OCI-LY1 (cell line): ENCODE measurements at regions not wholly inside any gene's neighbourhood (a gene's known extent, or its start where the extent isn't known, plus 50 kb on each side); places are given as distances from the start of the nearest gene placed in this dataset.

Source experiments
- H2AFZ ChIP-seq: fragments of 200-600 bp; sonication (generic), shearing (Covaris generic); 2 replicates; pipeline ENCODE4 v1.6.0; 2014; ENCODE audit warnings: antibody characterized with exemption, mild to moderate bottlenecking, low read length
- H3F3A ChIP-seq: fragments of 200-600 bp; sonication (generic), shearing (Covaris generic); 2 replicates; pipeline ENCODE4 v1.6.0; 2014; ENCODE audit warnings: mild to moderate bottlenecking, antibody characterized with exemption, low read length, moderate library complexity; ENCODE audit not compliant: insufficient read depth
- H3K27ac ChIP-seq: fragments of 200-600 bp; sonication (generic); 2 replicates; pipeline ENCODE4 v1.5.1; 2014; ENCODE audit warnings: low read length, mixed run types, mild to moderate bottlenecking, low read depth; ENCODE audit not compliant: poor library complexity, severe bottlenecking
- H3K27me3 ChIP-seq: fragments of 200-600 bp; sonication (generic); 2 replicates; pipeline ENCODE4 v1.6.0; 2014; ENCODE audit warnings: antibody characterized with exemption, mild to moderate bottlenecking, low read length, moderate library complexity; ENCODE audit not compliant: insufficient read depth
- H3K36me3 ChIP-seq: fragments of 200-600 bp; sonication (generic); 2 replicates; pipeline ENCODE4 v1.6.1; 2014; ENCODE audit warnings: mild to moderate bottlenecking, antibody characterized with exemption, low read length, moderate library complexity, mixed read lengths; ENCODE audit not compliant: insufficient read depth
- H3K4me1 ChIP-seq: fragments of 200-600 bp; sonication (generic); 2 replicates; pipeline ENCODE4 v1.5.1; 2014; ENCODE audit warnings: mild to moderate bottlenecking, low read length, moderate library complexity; ENCODE audit not compliant: insufficient read depth, severe bottlenecking
- H3K4me2 ChIP-seq: fragments of 200-600 bp; sonication (generic), shearing (Covaris generic); 2 replicates; pipeline ENCODE4 v1.6.1; 2014; ENCODE audit warnings: low read length
- H3K4me3 ChIP-seq: fragments of 200-600 bp; sonication (generic); 2 replicates; pipeline ENCODE4 v1.5.1; 2014; ENCODE audit warnings: low read length, low read depth, mild to moderate bottlenecking, mixed read lengths; ENCODE audit not compliant: poor library complexity, severe bottlenecking
- H3K79me2 ChIP-seq: fragments of 200-600 bp; shearing (Covaris generic); 2 replicates; pipeline ENCODE4 v1.6.1; 2016; ENCODE audit warnings: mixed run types, low read length, mixed read lengths; ENCODE audit not compliant: insufficient read depth
- H3K9ac ChIP-seq: fragments of 200-600 bp; sonication (generic), shearing (Covaris generic); 2 replicates; pipeline ENCODE4 v1.6.1; 2014; ENCODE audit warnings: mild to moderate bottlenecking, low read length, mixed read lengths
- H3K9me2 ChIP-seq: fragments of 200-600 bp; sonication (generic), shearing (Covaris generic); 2 replicates; pipeline ENCODE4 v1.6.1; 2014; ENCODE audit warnings: low read depth, mild to moderate bottlenecking, low read length, mixed read lengths
- H3K9me3 ChIP-seq: fragments of 200-600 bp; shearing (Covaris generic); 2 replicates; pipeline ENCODE4 v1.6.1; 2014; ENCODE audit warnings: low read length, mixed read lengths
- H4K20me1 ChIP-seq: fragments of 200-600 bp; sonication (generic), shearing (Covaris generic); 2 replicates; pipeline ENCODE4 v1.6.0; 2016; ENCODE audit warnings: mild to moderate bottlenecking, low read length; ENCODE audit not compliant: insufficient read depth
- EZH2 ChIP-seq: fragments of 200-600 bp; sonication (generic), shearing (Covaris generic); IDR thresholded peaks from 2 replicates; pipeline ENCODE4 v1.8.0; 2017; ENCODE audit warnings: borderline replicate concordance, mixed run types, mild to moderate bottlenecking, antibody characterized with exemption, low read length, moderate library complexity, mixed read lengths
- TF ChIP-seq, protein P1 (sequence below): fragments of 200-600 bp; sonication (generic), shearing (Covaris generic); IDR thresholded peaks from 2 replicates; pipeline ENCODE4 v1.5.1; 2017; ENCODE audit warnings: mild to moderate bottlenecking, antibody characterized with exemption, low read length, moderate library complexity, mixed read lengths

DNA sequence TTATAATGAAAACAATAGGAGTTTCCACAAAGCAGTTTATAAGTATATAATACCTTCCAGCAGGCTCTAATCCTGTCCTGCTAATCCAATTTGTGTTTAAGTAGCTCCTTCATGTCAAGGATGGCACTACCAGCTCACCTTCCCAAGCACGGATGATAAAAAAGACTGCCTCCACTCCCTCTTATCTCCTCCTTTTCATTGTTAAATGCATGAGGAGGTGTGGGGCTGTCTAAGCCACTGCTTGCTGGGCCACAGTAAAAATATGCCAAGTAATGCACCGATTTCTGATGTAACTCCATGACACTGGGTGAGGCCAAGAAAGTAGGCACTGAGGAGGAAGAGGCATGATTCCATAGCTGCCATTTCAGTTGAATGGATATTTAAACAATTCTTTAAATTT, 193.1 kb downstream of the ZIC5 start:
- H4K20me1 ChIP-seq = no peaks in the 10 kb centered on the region
- H3K9ac ChIP-seq = no peak overlapping the region
- no peak overlapping the region for H3K4me2 ChIP-seq
- H3K36me3 ChIP-seq = no peaks in the 10 kb centered on the region
- no peaks in the 10 kb centered on the region for H3K27me3 ChIP-seq
- no peaks in the 10 kb centered on the region for H3K79me2 ChIP-seq
- no peaks in the 10 kb centered on the region for H3K9me2 ChIP-seq
- H3K4me1 ChIP-seq = no peaks in the 10 kb centered on the region
- TF ChIP-seq, protein P1, sequence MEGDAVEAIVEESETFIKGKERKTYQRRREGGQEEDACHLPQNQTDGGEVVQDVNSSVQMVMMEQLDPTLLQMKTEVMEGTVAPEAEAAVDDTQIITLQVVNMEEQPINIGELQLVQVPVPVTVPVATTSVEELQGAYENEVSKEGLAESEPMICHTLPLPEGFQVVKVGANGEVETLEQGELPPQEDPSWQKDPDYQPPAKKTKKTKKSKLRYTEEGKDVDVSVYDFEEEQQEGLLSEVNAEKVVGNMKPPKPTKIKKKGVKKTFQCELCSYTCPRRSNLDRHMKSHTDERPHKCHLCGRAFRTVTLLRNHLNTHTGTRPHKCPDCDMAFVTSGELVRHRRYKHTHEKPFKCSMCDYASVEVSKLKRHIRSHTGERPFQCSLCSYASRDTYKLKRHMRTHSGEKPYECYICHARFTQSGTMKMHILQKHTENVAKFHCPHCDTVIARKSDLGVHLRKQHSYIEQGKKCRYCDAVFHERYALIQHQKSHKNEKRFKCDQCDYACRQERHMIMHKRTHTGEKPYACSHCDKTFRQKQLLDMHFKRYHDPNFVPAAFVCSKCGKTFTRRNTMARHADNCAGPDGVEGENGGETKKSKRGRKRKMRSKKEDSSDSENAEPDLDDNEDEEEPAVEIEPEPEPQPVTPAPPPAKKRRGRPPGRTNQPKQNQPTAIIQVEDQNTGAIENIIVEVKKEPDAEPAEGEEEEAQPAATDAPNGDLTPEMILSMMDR = no peak
- TF ChIP-seq EZH2 = no peak
- no peaks in the 10 kb centered on the region for H3F3A ChIP-seq
- no peak overlapping the region for H3K27ac ChIP-seq
- H2AFZ ChIP-seq = no peak overlapping the region
- H3K9me3 ChIP-seq = no peaks in the 10 kb centered on the region
- no peak overlapping the region for H3K4me3 ChIP-seq

DNA sequence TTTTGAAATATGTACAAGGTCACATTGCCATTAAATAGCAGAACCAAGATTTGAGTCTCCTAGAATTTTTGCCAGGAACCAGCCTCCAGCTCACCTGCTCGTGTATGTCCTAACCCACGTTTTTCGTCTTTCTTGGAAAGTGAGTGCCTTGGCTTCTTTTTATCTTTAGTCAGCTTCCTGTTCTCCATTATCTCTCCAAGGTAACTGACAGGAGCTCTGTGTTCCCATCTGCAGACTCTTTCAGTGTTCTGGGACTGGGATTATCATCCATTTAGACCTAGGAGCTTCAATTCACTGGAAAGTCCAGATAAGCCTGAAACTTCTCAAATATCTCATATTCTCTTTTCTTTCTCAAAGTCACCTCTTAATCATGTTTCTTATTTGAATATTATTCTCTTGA, 193.7 kb downstream of the ZIC5 start:
- no peaks in the 10 kb centered on the region for H3K9me2 ChIP-seq
- no peak overlapping the region for H3K9ac ChIP-seq
- no peak overlapping the region for H3K4me3 ChIP-seq
- no peak overlapping the region for H3K4me2 ChIP-seq
- H3K36me3 ChIP-seq = no peaks in the 10 kb centered on the region
- no peaks in the 10 kb centered on the region for H3K4me1 ChIP-seq
- H3K27ac ChIP-seq = no peak overlapping the region
- H3K79me2 ChIP-seq = no peaks in the 10 kb centered on the region
- H4K20me1 ChIP-seq = no peaks in the 10 kb centered on the region; the same call in 1 of the 2 replicates
- H3K27me3 ChIP-seq = no peaks in the 10 kb centered on the region
- no peak overlapping the region for H2AFZ ChIP-seq
- no peaks in the 10 kb centered on the region for H3K9me3 ChIP-seq
- H3F3A ChIP-seq = no peaks in the 10 kb centered on the region
- no peak for TF ChIP-seq EZH2
- TF ChIP-seq, protein P1 = no peak

DNA sequence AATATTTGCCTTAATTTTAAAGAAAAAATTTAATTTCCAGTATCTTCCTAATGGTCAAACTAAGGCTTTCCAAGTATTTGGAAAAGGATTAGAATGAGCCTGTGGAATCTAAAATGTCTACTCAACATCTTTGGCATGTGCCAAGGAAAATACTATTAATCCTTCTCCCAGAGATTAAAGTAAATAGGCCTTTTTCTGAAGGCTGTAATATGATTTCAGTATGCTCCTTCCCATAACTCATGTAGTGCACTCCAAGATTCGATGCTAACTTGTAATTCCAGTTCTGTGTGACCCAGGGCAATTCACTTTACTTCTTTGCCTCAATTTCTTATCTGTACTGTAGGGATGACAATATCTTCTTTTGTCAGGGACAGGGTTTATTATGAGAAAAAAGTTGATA, 196.9 kb downstream of the ZIC5 start:
- Histone ChIP-seq H3K9ac (no peak overlapping the region), H3K9me3 (no peaks in the 10 kb centered on the region), H3K27me3 (no peaks in the 10 kb centered on the region), H3K9me2 (no peaks in the 10 kb centered on the region), H3K4me2 (no peak overlapping the region), H3K4me1 (no peaks in the 10 kb centered on the region), H4K20me1 (no peaks in the 10 kb centered on the region; the same call in 1 of the 2 replicates), H3K36me3 (no peaks in the 10 kb centered on the region), H3K4me3 (no peak overlapping the region), H3K79me2 (no peaks in the 10 kb centered on the region), H2AFZ (no peak overlapping the region), H3F3A (no peaks in the 10 kb centered on the region), H3K27ac (no peak overlapping the region)
- TF ChIP-seq, protein P1 = no peak
- no peak for TF ChIP-seq EZH2
